ENCODE measurements at regions not wholly inside any gene's neighbourhood (a gene's known extent, or its start where the extent isn't known, plus 50 kb on each side); places are given as distances from the start of the nearest gene placed in this dataset.

DNA sequence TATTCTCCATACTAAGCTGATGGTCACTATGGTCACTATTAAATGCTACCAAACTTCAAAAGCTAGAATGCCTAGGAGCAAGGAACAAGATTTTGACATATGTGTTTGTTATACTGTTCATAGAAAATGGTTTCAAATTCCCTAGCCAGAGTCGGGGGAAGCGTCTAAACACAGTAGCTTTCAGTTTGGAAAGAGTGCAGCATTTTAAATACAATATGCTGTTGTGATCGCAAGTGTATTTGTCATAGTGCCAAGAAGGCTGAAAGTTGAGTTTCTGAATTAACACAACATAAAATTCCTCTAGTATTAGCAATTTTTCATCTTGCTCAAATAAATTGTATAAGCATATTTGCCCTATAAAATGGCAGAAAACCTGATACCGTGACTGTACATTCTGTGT lies 280.4 kb downstream of the ZNF608 start:
- Histone ChIP-seq H3K9me3 (no peaks in the 10 kb centered on the region), H3K36me3 (no peaks in the 10 kb centered on the region), H3K4me3 (no peak overlapping the region), H3K4me1 (no peaks in the 10 kb centered on the region), H3K27me3 (no peaks in the 10 kb centered on the region), H3K27ac (no peak overlapping the region)
- DNase-seq (ENCODE audit: low spot score in 2 of 2), result no peak
- TF ChIP-seq POLR2A (IDR thresholded peaks at IDR 0.05) (no peak), POLR2AphosphoS5 (IDR thresholded peaks at IDR 0.05) (no peak), EP300 (IDR thresholded peaks at IDR 0.05) (no peak)
- TF ChIP-seq, protein P1, sequence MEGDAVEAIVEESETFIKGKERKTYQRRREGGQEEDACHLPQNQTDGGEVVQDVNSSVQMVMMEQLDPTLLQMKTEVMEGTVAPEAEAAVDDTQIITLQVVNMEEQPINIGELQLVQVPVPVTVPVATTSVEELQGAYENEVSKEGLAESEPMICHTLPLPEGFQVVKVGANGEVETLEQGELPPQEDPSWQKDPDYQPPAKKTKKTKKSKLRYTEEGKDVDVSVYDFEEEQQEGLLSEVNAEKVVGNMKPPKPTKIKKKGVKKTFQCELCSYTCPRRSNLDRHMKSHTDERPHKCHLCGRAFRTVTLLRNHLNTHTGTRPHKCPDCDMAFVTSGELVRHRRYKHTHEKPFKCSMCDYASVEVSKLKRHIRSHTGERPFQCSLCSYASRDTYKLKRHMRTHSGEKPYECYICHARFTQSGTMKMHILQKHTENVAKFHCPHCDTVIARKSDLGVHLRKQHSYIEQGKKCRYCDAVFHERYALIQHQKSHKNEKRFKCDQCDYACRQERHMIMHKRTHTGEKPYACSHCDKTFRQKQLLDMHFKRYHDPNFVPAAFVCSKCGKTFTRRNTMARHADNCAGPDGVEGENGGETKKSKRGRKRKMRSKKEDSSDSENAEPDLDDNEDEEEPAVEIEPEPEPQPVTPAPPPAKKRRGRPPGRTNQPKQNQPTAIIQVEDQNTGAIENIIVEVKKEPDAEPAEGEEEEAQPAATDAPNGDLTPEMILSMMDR (IDR thresholded peaks at IDR 0.05), result no peak
- WGBS, result 70% methylated on average over 4 of the region's 4 CpGs

DNA sequence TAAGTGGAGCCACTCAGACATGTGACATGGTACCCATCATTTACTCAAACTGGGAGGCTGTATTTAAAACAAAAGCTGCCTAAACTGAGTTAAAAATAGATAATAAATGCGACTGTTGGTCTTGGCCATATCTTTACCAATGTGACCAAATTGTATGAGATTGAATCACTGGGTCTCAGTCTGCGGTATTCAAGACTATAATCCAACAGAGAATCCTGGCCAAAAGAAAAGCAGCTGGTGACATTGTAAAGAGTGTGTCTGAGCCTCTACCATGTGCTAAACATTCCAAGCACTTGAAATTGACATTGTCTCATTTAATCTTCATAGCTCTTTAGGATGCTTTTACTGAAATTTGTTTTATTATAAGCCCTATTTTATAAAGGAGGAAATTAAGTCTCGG lies 282.6 kb downstream of the ZNF608 start:
- Histone ChIP-seq H3K27me3 (no peaks in the 10 kb centered on the region), H3K27ac (no peak overlapping the region), H3K4me3 (no peak overlapping the region), H3K4me1 (no peaks in the 10 kb centered on the region), H3K9me3 (no peaks in the 10 kb centered on the region), H3K36me3 (no peaks in the 10 kb centered on the region)
- no peak for TF ChIP-seq POLR2A (IDR thresholded peaks at IDR 0.05)
- TF ChIP-seq, protein P1 (IDR thresholded peaks at IDR 0.05), result no peak
- TF ChIP-seq EP300 (IDR thresholded peaks at IDR 0.05), result no peak
- TF ChIP-seq POLR2AphosphoS5 (IDR thresholded peaks at IDR 0.05), result no peak
- DNase-seq (ENCODE audit: low spot score in 2 of 2), result no peak
- 96% methylated on average over 3 of the region's 3 CpGs for WGBS

DNA sequence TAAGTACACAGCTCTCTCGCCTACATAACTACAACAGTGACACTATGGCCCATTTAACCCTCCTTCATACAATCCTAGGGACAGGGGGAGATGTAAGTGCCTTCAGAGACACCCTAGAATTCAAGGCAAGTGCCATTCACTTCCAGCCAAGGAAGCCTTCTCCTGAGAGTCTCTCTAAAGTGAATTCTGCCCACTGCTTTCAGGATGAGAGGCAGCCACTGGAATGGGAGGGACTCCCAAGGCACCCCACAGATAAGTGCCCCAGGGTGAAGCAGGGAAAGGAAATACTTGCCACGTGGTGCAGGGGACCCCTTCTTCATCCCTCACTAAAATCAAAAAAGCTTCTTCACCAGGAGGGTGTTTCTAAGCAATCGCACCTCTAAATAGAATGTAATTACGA lies 283.7 kb downstream of the ZNF608 start:
- Histone ChIP-seq H3K27ac (no peak overlapping the region), H3K4me1 (no peaks in the 10 kb centered on the region), H3K27me3 (no peaks in the 10 kb centered on the region), H3K36me3 (no peaks in the 10 kb centered on the region), H3K9me3 (no peaks in the 10 kb centered on the region), H3K4me3 (no peak overlapping the region)
- TF ChIP-seq POLR2A (IDR thresholded peaks at IDR 0.05), result no peak
- TF ChIP-seq, protein P1 (IDR thresholded peaks at IDR 0.05), result no peak
- no peak for TF ChIP-seq POLR2AphosphoS5 (IDR thresholded peaks at IDR 0.05)
- TF ChIP-seq EP300 (IDR thresholded peaks at IDR 0.05), result no peak
- DNase-seq (ENCODE audit: low spot score in 2 of 2), result no peak
- WGBS, result 85% methylated on average over 4 of the region's 4 CpGs

DNA sequence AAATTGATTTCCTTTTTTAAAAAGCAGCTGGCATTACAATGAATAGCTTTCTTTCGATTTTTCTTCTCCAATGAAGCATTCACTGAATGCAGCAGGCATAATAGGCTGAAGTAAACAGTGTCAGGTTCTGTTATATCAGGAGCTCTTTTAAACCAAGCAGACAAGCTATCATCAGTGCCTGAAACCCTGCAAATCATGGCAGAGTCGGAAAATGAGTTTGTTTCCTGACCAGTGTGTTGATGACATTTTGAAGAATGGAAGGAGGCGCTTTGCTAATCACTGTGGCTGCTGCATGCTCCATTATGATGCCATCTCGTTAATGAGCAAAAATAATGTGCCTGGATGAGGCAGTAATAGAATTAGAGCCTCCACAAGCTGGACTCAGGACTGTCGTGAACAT lies 284.5 kb downstream of the ZNF608 start:
- Histone ChIP-seq H3K27me3 (no peaks in the 10 kb centered on the region), H3K4me3 (no peak overlapping the region), H3K27ac (no peak overlapping the region), H3K36me3 (no peaks in the 10 kb centered on the region), H3K4me1 (no peaks in the 10 kb centered on the region), H3K9me3 (no peaks in the 10 kb centered on the region)
- TF ChIP-seq POLR2AphosphoS5 (IDR thresholded peaks at IDR 0.05) (no peak), POLR2A (IDR thresholded peaks at IDR 0.05) (no peak), EP300 (IDR thresholded peaks at IDR 0.05) (no peak)
- TF ChIP-seq, protein P1 (IDR thresholded peaks at IDR 0.05), result no peak
- WGBS, result 55% methylated on average over 5 of the region's 5 CpGs
- DNase-seq (ENCODE audit: low spot score in 2 of 2), result no peak

DNA sequence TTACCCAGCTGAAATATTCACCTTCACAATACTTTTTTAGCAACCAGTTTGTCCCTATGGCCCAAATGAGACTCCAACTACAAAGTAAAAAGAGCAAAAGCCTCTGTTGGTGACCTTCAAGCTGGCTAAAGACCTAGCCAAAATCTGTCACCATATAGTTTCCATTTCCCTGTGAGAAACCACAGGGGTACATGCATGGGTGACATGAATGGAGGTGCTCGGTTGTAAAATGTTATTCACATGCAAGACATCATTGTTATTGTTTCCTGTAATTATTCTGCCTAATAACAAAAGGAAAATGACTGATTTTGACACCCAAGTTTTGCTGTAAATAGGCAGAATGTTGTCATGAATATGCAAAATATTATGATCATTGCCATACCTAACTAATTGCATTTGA lies 285.3 kb downstream of the ZNF608 start:
- no peaks in the 10 kb centered on the region for H3K36me3 ChIP-seq
- TF ChIP-seq POLR2A (IDR thresholded peaks at IDR 0.05), result no peak
- TF ChIP-seq, protein P1 (IDR thresholded peaks at IDR 0.05), result no peak
- TF ChIP-seq POLR2AphosphoS5 (IDR thresholded peaks at IDR 0.05), result no peak
- TF ChIP-seq EP300 (IDR thresholded peaks at IDR 0.05), result no peak
- no peaks in the 10 kb centered on the region for H3K9me3 ChIP-seq
- no peak for DNase-seq (ENCODE audit: low spot score in 2 of 2)
- H3K4me1 ChIP-seq, result no peaks in the 10 kb centered on the region
- H3K27me3 ChIP-seq, result no peaks in the 10 kb centered on the region
- 88% methylated on average over 1 of the region's 1 CpG for WGBS
- H3K27ac ChIP-seq, result no peak overlapping the region
- H3K4me3 ChIP-seq, result no peak overlapping the region
